ENCODE measurements at regions not wholly inside any gene's neighbourhood (a gene's known extent, or its start where the extent isn't known, plus 50 kb on each side); places are given as distances from the start of the nearest gene placed in this dataset.

DNA sequence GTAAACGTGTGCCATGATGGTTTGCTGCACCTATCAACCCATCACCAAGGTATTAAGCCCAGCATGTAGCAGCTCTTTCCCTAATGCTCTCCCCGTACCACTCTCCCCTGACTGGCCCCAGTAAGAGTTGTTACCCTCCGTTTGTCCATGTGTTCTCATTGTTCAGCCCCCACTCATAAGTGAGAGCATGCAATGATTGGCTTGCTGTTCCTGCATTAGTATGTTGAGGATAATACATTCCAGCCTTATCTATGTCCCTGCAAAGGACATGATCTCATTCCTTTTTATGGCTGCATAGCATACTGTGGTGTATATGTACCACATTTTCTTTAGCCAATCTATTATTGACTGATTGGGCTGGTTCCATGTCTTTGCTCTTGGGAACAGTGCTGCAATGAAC, 1294.9 kb upstream of the CDH8 start:
- Histone ChIP-seq H3K36me3 (replicated peaks in 1 of 2; ENCODE audit: control insufficient read depth in 2 of 2, insufficient read depth in 2 of 2, low read length in 2 of 2) (no peaks in the 10 kb centered on the region), H3K79me1 (ENCODE audit: low read depth, low read length) (no peaks in the 10 kb centered on the region), H4K91ac (ENCODE audit: low read depth, low read length, poor library complexity) (no peak overlapping the region), H2AFZ (ENCODE audit: low read length) (no peak overlapping the region), H3K18ac (ENCODE audit: low read length) (no peak overlapping the region), H2BK15ac (ENCODE audit: low read length) (no peak overlapping the region), H3K4me3 (ENCODE audit: low read length in 2 of 2) (no peak overlapping the region), H3K9ac (ENCODE audit: low read depth, low read length, poor library complexity) (no peak overlapping the region), H3K4me2 (ENCODE audit: insufficient read depth, low read length, poor library complexity, severe bottlenecking) (no peak overlapping the region), H2BK120ac (ENCODE audit: low read depth, low read length) (no peak overlapping the region), H4K8ac (ENCODE audit: low read depth, low read length) (no peak overlapping the region), H3K9me3 (replicated peaks in 1 of 2; ENCODE audit: control insufficient read depth in 2 of 2, insufficient read depth in 1 of 2, low read depth in 1 of 2, low read length in 2 of 2) (no peaks in the 10 kb centered on the region), H3K23ac (ENCODE audit: low read depth, low read length, poor library complexity) (no peak overlapping the region), H3K4me1 (ENCODE audit: control insufficient read depth in 2 of 2, insufficient read depth in 1 of 2, low read depth in 1 of 2, low read length in 2 of 2) (no peaks in the 10 kb centered on the region), H3K4ac (ENCODE audit: low read length) (no peak overlapping the region), H2BK5ac (ENCODE audit: low read length) (no peak overlapping the region), H2BK12ac (ENCODE audit: low read length) (no peak overlapping the region), H2AK5ac (ENCODE audit: low read depth, low read length) (no peak overlapping the region), H3K27me3 (ENCODE audit: control insufficient read depth in 3 of 3, insufficient read depth in 3 of 3, low read depth in 1 of 3, low read length in 3 of 3) (no peaks in the 10 kb centered on the region), H3K14ac (ENCODE audit: low read length) (no peak overlapping the region), H3K27ac (replicated peaks; ENCODE audit: low read length) (no peak overlapping the region)
- no CpG with 5 or more reads among the region's 3 CpGs for whole genome bisulfite sequencing, 2 donors (ENCODE audit: extremely low coverage in 2 of 2, insufficient read length in 2 of 2, insufficient replicate concordance in 1 of 2)
- DNase-seq (ENCODE audit: low spot score): no peak

DNA sequence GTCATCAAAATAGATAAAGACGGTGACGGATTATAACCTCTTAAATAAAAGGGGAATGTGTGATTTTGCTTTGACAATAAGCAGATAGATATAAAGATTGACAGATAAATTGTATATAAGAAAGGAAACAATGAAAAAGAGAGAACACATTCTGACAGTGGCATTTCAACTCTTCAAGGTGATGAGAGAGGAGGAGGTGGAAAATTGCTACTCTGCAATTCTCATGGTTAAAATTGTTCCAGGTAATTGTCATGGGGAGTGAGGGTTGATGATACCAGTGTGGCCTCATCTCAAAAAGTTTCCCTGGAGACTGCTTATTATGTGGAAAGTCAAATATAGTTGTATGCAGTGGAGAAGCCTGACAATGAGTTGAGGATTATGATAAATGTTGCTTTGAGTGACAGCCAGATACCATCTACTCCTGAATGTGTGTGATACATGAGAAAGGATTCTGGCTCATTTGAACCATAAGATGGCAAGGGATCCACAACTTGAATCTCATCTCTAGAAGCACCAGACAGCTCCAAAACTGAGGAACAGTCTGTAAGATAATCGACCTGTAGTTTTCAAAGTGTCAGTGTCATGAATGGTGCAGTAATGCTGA, 1290.6 kb upstream of the CDH8 start:
- no peak overlapping the region for H3K4ac ChIP-seq (ENCODE audit: low read length)
- no peaks in the 10 kb centered on the region for H3K79me1 ChIP-seq (ENCODE audit: low read depth, low read length)
- H2AFZ ChIP-seq (ENCODE audit: low read length): no peak overlapping the region
- H3K23ac ChIP-seq (ENCODE audit: low read depth, low read length, poor library complexity): no peak overlapping the region
- H3K27ac ChIP-seq (replicated peaks; ENCODE audit: low read length): no peak overlapping the region
- no peak overlapping the region for H3K14ac ChIP-seq (ENCODE audit: low read length)
- H2BK5ac ChIP-seq (ENCODE audit: low read length): no peak overlapping the region
- no peak overlapping the region for H2BK15ac ChIP-seq (ENCODE audit: low read length)
- no peaks in the 10 kb centered on the region for H3K27me3 ChIP-seq (ENCODE audit: control insufficient read depth in 3 of 3, insufficient read depth in 3 of 3, low read depth in 1 of 3, low read length in 3 of 3)
- no peak overlapping the region for H2BK120ac ChIP-seq (ENCODE audit: low read depth, low read length)
- H3K36me3 ChIP-seq (replicated peaks in 1 of 2; ENCODE audit: control insufficient read depth in 2 of 2, insufficient read depth in 2 of 2, low read length in 2 of 2): no peaks in the 10 kb centered on the region
- no peak overlapping the region for H3K18ac ChIP-seq (ENCODE audit: low read length)
- no peak overlapping the region for H3K9ac ChIP-seq (ENCODE audit: low read depth, low read length, poor library complexity)
- WGBS, 2 donors (ENCODE audit: extremely low coverage in 2 of 2, insufficient read length in 2 of 2, insufficient replicate concordance in 1 of 2): no CpG with 5 or more reads among the region's 3 CpGs
- no peak overlapping the region for H2BK12ac ChIP-seq (ENCODE audit: low read length)
- no peak overlapping the region for H3K4me3 ChIP-seq (ENCODE audit: low read length in 2 of 2)
- no peak overlapping the region for H3K4me2 ChIP-seq (ENCODE audit: insufficient read depth, low read length, poor library complexity, severe bottlenecking)
- H3K4me1 ChIP-seq (ENCODE audit: control insufficient read depth in 2 of 2, insufficient read depth in 1 of 2, low read depth in 1 of 2, low read length in 2 of 2): no peaks in the 10 kb centered on the region
- no peak overlapping the region for H4K8ac ChIP-seq (ENCODE audit: low read depth, low read length)
- no peak overlapping the region for H4K91ac ChIP-seq (ENCODE audit: low read depth, low read length, poor library complexity)
- H3K9me3 ChIP-seq (replicated peaks in 1 of 2; ENCODE audit: control insufficient read depth in 2 of 2, insufficient read depth in 1 of 2, low read depth in 1 of 2, low read length in 2 of 2): no peaks in the 10 kb centered on the region
- H2AK5ac ChIP-seq (ENCODE audit: low read depth, low read length): no peak overlapping the region
- no peak for DNase-seq (ENCODE audit: low spot score)

DNA sequence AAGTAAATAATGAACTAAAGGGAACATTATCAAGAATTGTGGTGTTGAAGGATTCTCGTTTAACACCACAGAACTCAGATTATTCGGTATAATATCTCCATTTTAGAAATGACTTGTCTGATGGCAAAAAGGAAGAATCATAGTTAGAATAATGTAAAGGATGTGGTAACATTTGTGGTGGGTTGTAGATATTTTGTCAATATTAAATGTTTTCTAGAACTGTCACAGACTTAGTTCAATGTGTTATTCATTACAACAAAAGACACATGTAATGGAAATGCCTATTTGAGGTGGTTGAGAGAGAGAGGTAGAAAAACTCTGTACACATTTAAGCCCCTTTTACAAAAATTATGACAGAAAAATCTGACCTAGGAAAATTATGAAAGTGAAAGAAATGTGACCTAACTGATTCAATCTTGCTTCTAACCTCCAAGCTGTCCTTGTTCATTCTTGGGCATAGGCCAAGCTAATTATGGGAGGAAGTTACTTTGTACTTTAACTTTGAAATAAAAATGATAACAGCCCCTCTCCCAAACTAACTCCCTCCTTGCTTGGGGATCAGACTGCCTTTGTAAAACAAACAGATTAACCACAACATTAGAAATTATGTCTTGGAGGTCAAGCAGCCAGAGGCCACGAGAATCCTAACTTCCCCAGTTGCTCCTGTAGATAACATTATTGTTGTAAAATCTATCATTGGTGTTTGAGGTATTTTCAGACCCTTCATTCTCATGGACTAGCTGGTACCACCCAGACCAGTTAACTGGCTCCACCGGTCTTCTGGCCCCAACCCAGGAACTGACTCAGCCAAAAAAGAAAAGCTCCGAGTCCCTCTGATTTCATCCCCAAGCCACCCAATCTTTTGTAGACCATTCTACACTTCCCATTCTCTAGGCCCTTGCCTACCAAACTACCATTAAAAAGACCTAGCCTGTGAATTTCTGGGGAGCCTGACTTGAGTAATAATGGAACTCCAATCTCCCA, 1287.8 kb upstream of the CDH8 start:
- H3K9me3 ChIP-seq (replicated peaks in 1 of 2; ENCODE audit: control insufficient read depth in 2 of 2, insufficient read depth in 1 of 2, low read depth in 1 of 2, low read length in 2 of 2): no peaks in the 10 kb centered on the region
- H3K9ac ChIP-seq (ENCODE audit: low read depth, low read length, poor library complexity): no peak overlapping the region
- no peaks in the 10 kb centered on the region for H3K36me3 ChIP-seq (replicated peaks in 1 of 2; ENCODE audit: control insufficient read depth in 2 of 2, insufficient read depth in 2 of 2, low read length in 2 of 2)
- H3K4me1 ChIP-seq (ENCODE audit: control insufficient read depth in 2 of 2, insufficient read depth in 1 of 2, low read depth in 1 of 2, low read length in 2 of 2): no peaks in the 10 kb centered on the region
- no peak overlapping the region for H4K8ac ChIP-seq (ENCODE audit: low read depth, low read length)
- no peaks in the 10 kb centered on the region for H3K27me3 ChIP-seq (ENCODE audit: control insufficient read depth in 3 of 3, insufficient read depth in 3 of 3, low read depth in 1 of 3, low read length in 3 of 3)
- H3K14ac ChIP-seq (ENCODE audit: low read length): no peak overlapping the region
- H3K4me3 ChIP-seq (ENCODE audit: low read length in 2 of 2): no peak overlapping the region
- H2BK12ac ChIP-seq (ENCODE audit: low read length): no peak overlapping the region
- no peak overlapping the region for H3K27ac ChIP-seq (replicated peaks; ENCODE audit: low read length)
- H2BK15ac ChIP-seq (ENCODE audit: low read length): no peak overlapping the region
- no peak overlapping the region for H3K4ac ChIP-seq (ENCODE audit: low read length)
- no peak overlapping the region for H3K18ac ChIP-seq (ENCODE audit: low read length)
- no peak overlapping the region for H4K91ac ChIP-seq (ENCODE audit: low read depth, low read length, poor library complexity)
- no peak overlapping the region for H2AK5ac ChIP-seq (ENCODE audit: low read depth, low read length)
- H2AFZ ChIP-seq (ENCODE audit: low read length): no peak overlapping the region
- no peak overlapping the region for H2BK120ac ChIP-seq (ENCODE audit: low read depth, low read length)
- no peaks in the 10 kb centered on the region for H3K79me1 ChIP-seq (ENCODE audit: low read depth, low read length)
- H3K23ac ChIP-seq (ENCODE audit: low read depth, low read length, poor library complexity): no peak overlapping the region
- no peak overlapping the region for H2BK5ac ChIP-seq (ENCODE audit: low read length)
- H3K4me2 ChIP-seq (ENCODE audit: insufficient read depth, low read length, poor library complexity, severe bottlenecking): no peak overlapping the region
- WGBS, 2 donors (ENCODE audit: extremely low coverage in 2 of 2, insufficient read length in 2 of 2, insufficient replicate concordance in 1 of 2): no CpG with 5 or more reads among the region's 5 CpGs
- DNase-seq (ENCODE audit: low spot score): no peak

DNA sequence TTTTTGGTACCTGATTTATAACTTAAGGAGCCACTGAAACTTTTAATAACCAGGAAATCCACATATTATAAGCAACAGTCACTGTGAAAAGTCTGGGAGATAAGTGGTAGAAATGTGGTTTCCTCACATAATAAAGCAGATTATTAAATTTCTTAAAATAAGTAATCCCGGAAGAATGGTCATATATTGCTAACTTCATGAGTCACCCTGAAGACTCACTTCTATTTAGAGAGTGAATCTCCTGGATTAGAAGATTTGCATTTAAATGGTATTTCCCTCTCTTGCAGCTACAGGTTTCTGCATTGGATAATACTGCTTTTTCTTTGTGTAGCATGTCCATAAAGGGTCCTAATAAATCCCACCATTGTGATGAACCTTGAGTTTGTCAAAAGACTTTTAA, 1286.8 kb upstream of the CDH8 start:
- Histone ChIP-seq H3K9ac (ENCODE audit: low read depth, low read length, poor library complexity) (no peak overlapping the region), H3K23ac (ENCODE audit: low read depth, low read length, poor library complexity) (no peak overlapping the region), H4K8ac (ENCODE audit: low read depth, low read length) (no peak overlapping the region), H3K4ac (ENCODE audit: low read length) (no peak overlapping the region), H2AK5ac (ENCODE audit: low read depth, low read length) (no peak overlapping the region), H2BK5ac (ENCODE audit: low read length) (no peak overlapping the region), H2BK12ac (ENCODE audit: low read length) (no peak overlapping the region), H3K4me2 (ENCODE audit: insufficient read depth, low read length, poor library complexity, severe bottlenecking) (no peak overlapping the region), H3K9me3 (replicated peaks in 1 of 2; ENCODE audit: control insufficient read depth in 2 of 2, insufficient read depth in 1 of 2, low read depth in 1 of 2, low read length in 2 of 2) (no peaks in the 10 kb centered on the region), H3K14ac (ENCODE audit: low read length) (no peak overlapping the region), H3K27ac (replicated peaks; ENCODE audit: low read length) (no peak overlapping the region), H2BK15ac (ENCODE audit: low read length) (no peak overlapping the region), H4K91ac (ENCODE audit: low read depth, low read length, poor library complexity) (no peak overlapping the region), H3K79me1 (ENCODE audit: low read depth, low read length) (no peaks in the 10 kb centered on the region), H3K27me3 (ENCODE audit: control insufficient read depth in 3 of 3, insufficient read depth in 3 of 3, low read depth in 1 of 3, low read length in 3 of 3) (no peaks in the 10 kb centered on the region), H3K4me3 (ENCODE audit: low read length in 2 of 2) (no peak overlapping the region), H2BK120ac (ENCODE audit: low read depth, low read length) (no peak overlapping the region), H3K36me3 (replicated peaks in 1 of 2; ENCODE audit: control insufficient read depth in 2 of 2, insufficient read depth in 2 of 2, low read length in 2 of 2) (no peaks in the 10 kb centered on the region), H3K18ac (ENCODE audit: low read length) (no peak overlapping the region), H2AFZ (ENCODE audit: low read length) (no peak overlapping the region), H3K4me1 (ENCODE audit: control insufficient read depth in 2 of 2, insufficient read depth in 1 of 2, low read depth in 1 of 2, low read length in 2 of 2) (no peaks in the 10 kb centered on the region)
- WGBS, 2 donors (ENCODE audit: extremely low coverage in 2 of 2, insufficient read length in 2 of 2, insufficient replicate concordance in 1 of 2): no CpG with 5 or more reads among the region's 1 CpG
- no peak for DNase-seq (ENCODE audit: low spot score)
